ENCODE measurements at regions not wholly inside any gene's neighbourhood (a gene's known extent, or its start where the extent isn't known, plus 50 kb on each side); places are given as distances from the start of the nearest gene placed in this dataset.

GRCh38 chr10:78491812-78492211 is 458.1 kb downstream of the RPS24 start:
- Histone ChIP-seq H3K27ac (ENCODE audit: low read depth, low read length) (no peak overlapping the region), H3K4me3 (ENCODE audit: low read length) (no peak overlapping the region), H3K4me1 (ENCODE audit: insufficient read depth, low read length) (no peaks in the 10 kb centered on the region), H3K36me3 (ENCODE audit: insufficient read depth, low read length) (no peaks in the 10 kb centered on the region), H3K9me3 (ENCODE audit: low read length) (no peaks in the 10 kb centered on the region), H3K27me3 (ENCODE audit: insufficient read depth, low read length, poor library complexity, severe bottlenecking) (no peaks in the 10 kb centered on the region)
- Mint-ChIP-seq H3K4me1 (no peaks in the 10 kb centered on the region), H3K36me3 (peaks cover 0 to 3% (median 0%) of the 10 kb centered on the region in 3 donors), H3K27me3 (peaks cover 11 to 48% of the 10 kb centered on the region in 2 donors), H3K4me3 (no peak overlapping the region), H3K27ac (no peak overlapping the region), H3K9me3 (peaks cover 15 to 26% (median 19%) of the 10 kb centered on the region in 5 donors)
- ChIA-PET CTCF (no interaction called here), POLR2A (no interaction called here)
- DNase-seq: no peak

GRCh38 chr10:78492424-78492823 is 458.8 kb downstream of the RPS24 start:
- Histone ChIP-seq H3K27ac (ENCODE audit: low read depth, low read length) (no peak overlapping the region), H3K4me3 (ENCODE audit: low read length) (no peak overlapping the region), H3K36me3 (ENCODE audit: insufficient read depth, low read length) (no peaks in the 10 kb centered on the region), H3K9me3 (ENCODE audit: low read length) (no peaks in the 10 kb centered on the region), H3K4me1 (ENCODE audit: insufficient read depth, low read length) (no peaks in the 10 kb centered on the region), H3K27me3 (ENCODE audit: insufficient read depth, low read length, poor library complexity, severe bottlenecking) (no peaks in the 10 kb centered on the region)
- ChIA-PET CTCF (no interaction called here), POLR2A (no interaction called here)
- Mint-ChIP-seq H3K36me3 (peaks cover 0 to 3% (median 0%) of the 10 kb centered on the region in 3 donors), H3K4me1 (no peaks in the 10 kb centered on the region), H3K27ac (no peak overlapping the region), H3K4me3 (no peak overlapping the region), H3K27me3 (peaks cover 9 to 49% of the 10 kb centered on the region in 2 donors), H3K9me3 (peaks cover 15 to 26% (median 19%) of the 10 kb centered on the region in 5 donors)
- no peak for DNase-seq

GRCh38 chr10:78494179-78494578 is 460.5 kb downstream of the RPS24 start:
- H3K4me1 Mint-ChIP-seq: no peaks in the 10 kb centered on the region
- peaks cover 9 to 44% of the 10 kb centered on the region in 2 donors for H3K27me3 Mint-ChIP-seq
- no peak overlapping the region for H3K4me3 ChIP-seq (ENCODE audit: low read length)
- H3K27me3 ChIP-seq (ENCODE audit: insufficient read depth, low read length, poor library complexity, severe bottlenecking): no peaks in the 10 kb centered on the region
- no peak overlapping the region for H3K27ac ChIP-seq (ENCODE audit: low read depth, low read length)
- peaks cover 15 to 21% (median 19%) of the 10 kb centered on the region in 5 donors for H3K9me3 Mint-ChIP-seq
- no peak overlapping the region for H3K27ac Mint-ChIP-seq
- no peak for DNase-seq
- H3K4me1 ChIP-seq (ENCODE audit: insufficient read depth, low read length): no peaks in the 10 kb centered on the region
- ChIA-PET CTCF (no interaction called here), POLR2A (no interaction called here)
- no peaks in the 10 kb centered on the region for H3K9me3 ChIP-seq (ENCODE audit: low read length)
- H3K4me3 Mint-ChIP-seq: no peak overlapping the region
- H3K36me3 Mint-ChIP-seq: peaks cover 0 to 3% (median 0%) of the 10 kb centered on the region in 3 donors
- H3K36me3 ChIP-seq (ENCODE audit: insufficient read depth, low read length): no peaks in the 10 kb centered on the region

GRCh38 chr10:78502210-78502936 is 468.7 kb downstream of the RPS24 start:
- DNase-seq: no peak
- no peaks in the 10 kb centered on the region for H3K4me1 Mint-ChIP-seq
- no peaks in the 10 kb centered on the region for H3K4me1 ChIP-seq (ENCODE audit: insufficient read depth, low read length)
- ChIA-PET CTCF (no interaction called here), POLR2A (no interaction called here)
- peaks cover 6 to 16% of the 10 kb centered on the region in 2 donors for H3K27me3 Mint-ChIP-seq
- H3K36me3 ChIP-seq (ENCODE audit: insufficient read depth, low read length): no peaks in the 10 kb centered on the region
- no peaks in the 10 kb centered on the region for H3K27me3 ChIP-seq (ENCODE audit: insufficient read depth, low read length, poor library complexity, severe bottlenecking)
- H3K4me3 ChIP-seq (ENCODE audit: low read length): no peak overlapping the region
- no peaks in the 10 kb centered on the region for H3K9me3 ChIP-seq (ENCODE audit: low read length)
- no peak overlapping the region for H3K27ac ChIP-seq (ENCODE audit: low read depth, low read length)
- peaks cover 0 to 2% (median 0%) of the 10 kb centered on the region in 5 donors for H3K9me3 Mint-ChIP-seq
- H3K27ac Mint-ChIP-seq: peak overlapping the region in 1 of 8 donors; percentile 2
- H3K36me3 Mint-ChIP-seq: no peaks in the 10 kb centered on the region
- no peak overlapping the region for H3K4me3 Mint-ChIP-seq

- Histone ChIP-seq H3K27ac (ENCODE audit: low read depth, low read length) (no peak overlapping the region), H3K9me3 (ENCODE audit: low read length) (no peaks in the 10 kb centered on the region), H3K4me1 (ENCODE audit: insufficient read depth, low read length) (no peaks in the 10 kb centered on the region), H3K36me3 (ENCODE audit: insufficient read depth, low read length) (no peaks in the 10 kb centered on the region), H3K4me3 (ENCODE audit: low read length) (no peak overlapping the region), H3K27me3 (ENCODE audit: insufficient read depth, low read length, poor library complexity, severe bottlenecking) (no peaks in the 10 kb centered on the region)
- DNase-seq: no peak
- POLR2A ChIA-PET: no interaction called here
- Mint-ChIP-seq H3K27ac (no peak overlapping the region), H3K4me1 (no peaks in the 10 kb centered on the region), H3K36me3 (no peaks in the 10 kb centered on the region), H3K27me3 (peaks cover 9 to 24% of the 10 kb centered on the region in 2 donors), H3K4me3 (no peak overlapping the region), H3K9me3 (peaks cover 0 to 2% (median 0%) of the 10 kb centered on the region in 5 donors)
- CTCF ChIA-PET: no interaction called here
Measured at GRCh38 chr10:78504181-78504580, 470.5 kb downstream of the RPS24 start.

GRCh38 chr10:78505657-78506056 is 472.0 kb downstream of the RPS24 start:
- ChIA-PET CTCF (no interaction called here), POLR2A (no interaction called here)
- no peaks in the 10 kb centered on the region for H3K4me1 ChIP-seq (ENCODE audit: insufficient read depth, low read length)
- Mint-ChIP-seq H3K27me3 (peaks cover 11 to 24% of the 10 kb centered on the region in 2 donors), H3K27ac (no peak overlapping the region), H3K36me3 (peaks cover 0 to 1% (median 0%) of the 10 kb centered on the region in 3 donors), H3K9me3 (no peaks in the 10 kb centered on the region), H3K4me3 (no peak overlapping the region), H3K4me1 (no peaks in the 10 kb centered on the region)
- no peak overlapping the region for H3K4me3 ChIP-seq (ENCODE audit: low read length)
- no peaks in the 10 kb centered on the region for H3K9me3 ChIP-seq (ENCODE audit: low read length)
- H3K27me3 ChIP-seq (ENCODE audit: insufficient read depth, low read length, poor library complexity, severe bottlenecking): no peaks in the 10 kb centered on the region
- no peak overlapping the region for H3K27ac ChIP-seq (ENCODE audit: low read depth, low read length)
- H3K36me3 ChIP-seq (ENCODE audit: insufficient read depth, low read length): no peaks in the 10 kb centered on the region
- DNase-seq: no peak

GRCh38 chr10:78506614-78507013 is 473.0 kb downstream of the RPS24 start:
- no peak overlapping the region for H3K27ac Mint-ChIP-seq
- Histone ChIP-seq H3K4me1 (ENCODE audit: insufficient read depth, low read length) (no peaks in the 10 kb centered on the region), H3K27me3 (ENCODE audit: insufficient read depth, low read length, poor library complexity, severe bottlenecking) (no peaks in the 10 kb centered on the region), H3K36me3 (ENCODE audit: insufficient read depth, low read length) (no peaks in the 10 kb centered on the region), H3K4me3 (ENCODE audit: low read length) (no peak overlapping the region), H3K27ac (ENCODE audit: low read depth, low read length) (no peak overlapping the region), H3K9me3 (ENCODE audit: low read length) (no peaks in the 10 kb centered on the region)
- H3K4me1 Mint-ChIP-seq: no peaks in the 10 kb centered on the region
- H3K27me3 Mint-ChIP-seq: peaks cover 10 to 31% of the 10 kb centered on the region in 2 donors
- H3K9me3 Mint-ChIP-seq: no peaks in the 10 kb centered on the region
- H3K4me3 Mint-ChIP-seq: no peak overlapping the region
- peaks cover 0 to 1% (median 0%) of the 10 kb centered on the region in 3 donors for H3K36me3 Mint-ChIP-seq
- CTCF ChIA-PET: no interaction called here
- POLR2A ChIA-PET: no interaction called here
- DNase-seq: no peak

GRCh38 chr10:78507510-78508160 is 474.0 kb downstream of the RPS24 start:
- Mint-ChIP-seq H3K9me3 (no peaks in the 10 kb centered on the region), H3K36me3 (peaks cover 0 to 1% (median 0%) of the 10 kb centered on the region in 3 donors), H3K27me3 (peaks cover 10 to 30% of the 10 kb centered on the region in 2 donors), H3K4me1 (no peaks in the 10 kb centered on the region), H3K4me3 (no peak overlapping the region), H3K27ac (no peak overlapping the region)
- Histone ChIP-seq H3K27me3 (ENCODE audit: insufficient read depth, low read length, poor library complexity, severe bottlenecking) (no peaks in the 10 kb centered on the region), H3K9me3 (ENCODE audit: low read length) (no peaks in the 10 kb centered on the region), H3K4me1 (ENCODE audit: insufficient read depth, low read length) (no peaks in the 10 kb centered on the region), H3K27ac (ENCODE audit: low read depth, low read length) (no peak overlapping the region), H3K4me3 (ENCODE audit: low read length) (no peak overlapping the region), H3K36me3 (ENCODE audit: insufficient read depth, low read length) (no peaks in the 10 kb centered on the region)
- POLR2A ChIA-PET: no interaction called here
- DNase-seq: no peak
- CTCF ChIA-PET: no interaction called here

All from CD8-positive, alpha-beta memory T cell (primary cell).